HG03103 (cell line): ENCODE measurements at regions not wholly inside any gene's neighbourhood (a gene's known extent, or its start where the extent isn't known, plus 50 kb on each side); places are given as distances from the start of the nearest gene placed in this dataset.

Experiments used
- ATAC-seq: cut with Tn5 transposase; IDR thresholded peaks from one replicate; pipeline ENCODE4 v1.9.1; 2021; ENCODE audit warnings: low read depth; ENCODE audit not compliant: unreplicated experiment

DNA sequence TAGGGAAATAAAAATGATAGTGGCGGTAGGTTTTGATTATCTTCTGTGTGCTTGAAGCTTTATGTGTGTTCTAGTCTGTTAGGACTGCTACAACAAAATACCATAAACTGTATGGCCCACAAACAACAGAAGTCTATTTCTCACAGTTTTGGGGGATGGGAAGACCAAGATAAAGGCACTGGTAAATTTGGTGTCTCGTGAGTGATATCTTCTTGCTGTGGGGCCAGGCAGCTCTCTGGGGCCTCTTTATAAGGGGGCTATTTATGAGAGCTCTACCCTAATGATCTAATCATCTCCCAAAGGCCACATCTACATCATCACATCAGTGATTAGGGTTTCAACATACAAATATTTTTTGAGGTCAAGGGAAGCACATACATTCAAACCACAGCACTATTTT lies 86.8 kb upstream of the SPHKAP start:
- ATAC-seq = no peak

DNA sequence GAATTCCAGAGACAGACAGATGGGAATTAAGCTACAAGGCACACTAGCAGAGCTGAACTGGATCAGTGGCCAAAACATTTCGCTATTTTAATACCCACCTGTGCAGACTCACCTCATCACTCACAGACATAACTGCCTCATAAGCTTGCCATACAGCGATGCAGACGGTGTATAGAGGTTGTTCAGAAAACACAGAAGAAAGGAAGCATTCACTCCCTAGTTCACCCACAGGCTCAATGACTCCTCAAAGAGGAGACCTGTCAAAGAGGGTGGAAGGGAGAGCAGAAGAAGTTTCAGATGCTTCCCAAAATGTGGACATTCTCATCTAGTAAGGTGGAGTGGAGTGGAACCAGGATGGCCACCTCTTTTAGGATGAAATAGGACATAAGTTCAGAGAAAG lies 81.7 kb upstream of the SPHKAP start:
- no peak for ATAC-seq

DNA sequence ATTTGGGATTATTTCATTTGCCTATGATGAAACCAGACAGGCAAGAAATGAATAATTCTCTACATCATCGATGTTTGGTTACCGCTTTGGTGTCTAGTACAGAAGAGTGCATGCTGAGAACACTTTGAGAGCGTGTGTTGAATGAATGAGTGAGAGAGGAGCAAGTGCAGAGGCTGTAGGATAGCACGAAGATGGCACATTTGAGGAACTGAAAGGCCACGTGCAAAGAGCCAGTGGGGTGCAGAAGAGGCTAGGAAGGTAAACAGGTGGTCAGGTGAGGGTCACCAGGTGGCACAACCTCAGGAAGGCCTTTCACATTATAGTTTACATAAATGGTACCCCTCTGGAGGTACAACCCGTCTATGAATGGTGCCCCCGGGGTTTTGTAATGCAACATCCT lies 80.1 kb upstream of the SPHKAP start:
- no peak for ATAC-seq

DNA sequence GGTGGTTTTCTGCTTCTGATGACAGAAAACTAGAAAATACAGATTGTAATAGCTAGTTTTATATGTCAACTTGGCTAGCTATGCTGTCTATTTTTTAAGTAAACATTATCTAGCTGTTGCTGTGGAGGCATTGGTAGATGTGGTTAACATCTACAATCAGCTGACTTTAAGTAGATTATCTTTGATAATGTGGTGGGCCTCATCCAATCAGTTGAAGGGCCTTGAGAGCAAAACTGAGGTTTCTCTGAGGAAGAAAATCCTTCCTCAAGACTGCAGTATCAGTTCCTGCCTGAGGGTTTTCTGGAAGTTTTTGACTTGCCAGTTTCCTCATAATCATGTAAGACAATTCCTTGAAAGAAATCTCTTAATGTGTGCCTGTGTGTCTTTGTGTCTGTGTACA lies 75.9 kb upstream of the SPHKAP start:
- no peak for ATAC-seq

DNA sequence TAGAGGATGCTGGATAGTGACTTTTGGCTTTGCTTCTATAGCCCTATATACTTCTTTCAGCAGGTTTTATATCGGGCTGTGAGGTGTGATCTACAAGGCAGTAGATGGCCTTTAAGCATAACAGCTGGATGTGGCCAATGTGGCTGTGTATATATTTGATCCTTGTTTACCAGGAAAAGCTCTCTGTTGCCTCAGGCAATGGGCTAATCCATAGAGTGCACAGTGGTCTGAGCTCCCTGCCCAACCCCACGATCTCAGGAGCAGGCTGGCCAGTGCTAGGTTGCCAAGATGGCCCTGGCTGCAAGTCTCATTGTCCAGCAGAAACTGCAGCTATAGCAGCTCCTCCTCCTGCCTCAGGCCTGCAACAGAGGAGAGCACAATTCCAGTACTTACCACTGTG lies 72.3 kb upstream of the SPHKAP start:
- ATAC-seq = no peak

DNA sequence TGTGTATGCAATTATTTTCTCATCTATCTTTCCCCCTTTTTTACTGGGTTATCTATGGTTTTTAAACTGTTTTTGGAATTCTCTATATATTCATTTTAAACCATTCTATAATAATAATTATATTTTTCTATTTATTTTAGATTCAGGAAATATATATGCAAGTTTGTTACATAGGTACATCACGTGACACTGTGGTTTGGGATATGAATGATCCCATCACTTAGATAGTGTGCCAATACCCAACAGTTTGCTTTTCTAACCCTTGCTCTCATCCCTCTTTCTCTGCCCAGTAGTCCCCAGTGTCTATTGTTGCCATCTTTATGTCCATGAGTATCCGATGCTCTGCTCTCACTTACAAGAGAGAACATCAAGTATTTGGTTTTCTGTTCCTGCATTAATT lies 65.8 kb upstream of the SPHKAP start:
- no peak for ATAC-seq

DNA sequence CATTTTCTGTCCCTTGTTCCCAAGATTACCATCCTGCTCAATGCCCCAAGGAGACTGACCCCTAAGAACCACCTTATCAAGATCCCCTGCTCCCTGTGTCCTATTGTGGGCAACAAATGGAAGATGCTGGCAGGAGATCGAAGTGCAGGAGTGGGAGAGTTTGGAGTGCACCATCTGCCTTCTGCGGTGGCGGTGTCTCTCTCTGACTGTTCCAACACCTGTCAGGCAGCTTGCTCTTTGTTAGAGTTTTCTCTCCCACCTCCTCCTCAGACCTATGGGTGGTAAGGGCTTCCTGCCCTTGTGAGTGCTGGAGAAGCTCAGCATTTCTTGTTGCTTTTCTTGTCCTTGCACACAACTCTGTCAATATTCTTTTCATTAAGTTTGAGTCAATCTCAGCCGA lies 64.1 kb upstream of the SPHKAP start:
- ATAC-seq = no peak

DNA sequence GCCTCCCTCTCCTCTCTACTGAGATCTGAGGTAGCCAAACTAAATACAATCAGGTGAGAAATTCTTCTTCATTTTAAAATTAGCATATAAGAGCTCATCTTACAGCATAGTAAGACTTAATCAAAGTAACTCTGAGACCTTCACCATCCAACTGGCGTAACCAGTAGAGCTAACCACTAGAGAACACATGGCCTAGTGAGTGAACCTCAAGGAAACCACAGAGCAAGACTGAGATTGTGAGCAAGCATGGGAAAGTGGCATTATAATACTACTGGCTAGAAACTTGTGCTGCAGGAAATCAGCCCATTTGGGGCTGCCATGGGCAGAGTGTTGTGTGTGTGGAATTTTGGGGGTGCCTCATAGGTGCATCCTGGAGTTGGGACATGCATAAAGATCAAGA lies 61.1 kb upstream of the SPHKAP start:
- no peak for ATAC-seq

DNA sequence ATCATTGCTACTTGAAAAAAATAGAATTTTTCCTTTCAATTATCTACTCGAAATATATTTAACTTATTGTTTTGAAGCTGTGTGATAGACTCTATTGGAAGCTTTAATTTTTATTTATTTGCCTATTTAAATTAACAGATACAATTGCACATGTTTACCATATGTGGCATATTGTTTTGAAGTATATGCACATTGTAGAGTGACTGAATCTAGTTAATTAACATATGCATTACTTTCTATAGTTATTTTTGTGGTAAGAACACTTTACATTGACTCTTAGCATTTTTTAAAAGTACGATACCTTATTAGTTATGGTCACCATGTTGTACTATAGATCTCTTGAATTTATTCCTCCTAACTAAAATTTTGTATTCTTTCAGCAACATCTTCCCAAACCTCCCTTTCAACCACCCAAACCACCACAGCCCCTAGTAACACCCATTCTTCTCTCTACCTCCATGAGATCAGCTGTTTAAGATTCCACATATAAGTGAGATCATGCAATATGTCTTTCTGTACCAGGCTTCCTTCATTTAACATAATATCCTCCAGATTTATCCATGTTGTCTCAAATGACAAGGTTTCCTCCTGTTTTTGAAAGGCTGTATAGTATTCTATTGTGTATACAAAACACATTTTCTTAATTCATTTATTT lies 58.5 kb upstream of the SPHKAP start:
- ATAC-seq = no peak

DNA sequence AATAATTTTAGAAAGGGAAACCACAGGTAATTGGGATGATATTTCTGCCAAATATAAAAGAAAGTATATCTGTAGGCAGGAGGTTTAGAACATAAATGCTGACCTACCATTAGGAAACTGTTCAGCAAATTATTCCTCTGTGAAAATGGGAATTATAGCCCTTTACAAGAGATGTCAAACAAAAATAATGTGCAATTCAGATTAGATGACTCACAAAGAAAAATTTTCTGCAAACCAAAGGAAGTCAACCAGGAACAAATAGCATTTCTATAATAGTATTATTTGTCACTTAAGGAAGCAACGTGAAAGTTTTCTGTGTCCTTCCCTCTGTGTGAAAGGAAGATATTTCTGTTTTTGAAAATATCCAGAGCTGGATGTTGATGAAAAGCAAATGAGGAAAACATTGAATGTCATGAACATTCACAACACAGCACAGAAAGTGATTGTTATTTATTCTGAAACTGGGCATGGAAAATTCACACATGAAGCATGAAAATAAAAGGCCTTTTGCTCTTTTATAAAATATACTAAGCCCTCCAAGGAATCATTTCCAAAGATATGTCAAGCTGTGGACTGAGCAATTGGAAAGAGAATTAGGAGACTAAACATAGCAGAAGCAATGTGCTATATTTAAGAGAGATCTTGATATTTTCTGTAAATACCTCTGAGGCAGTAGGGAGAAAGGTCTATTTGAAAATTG lies 57.9 kb upstream of the SPHKAP start:
- no peak for ATAC-seq
